Right lobe of liver (tissue), 6 donors: ENCODE measurements at regions not wholly inside any gene's neighbourhood (a gene's known extent, or its start where the extent isn't known, plus 50 kb on each side); places are given as distances from the start of the nearest gene placed in this dataset.

ENCODE experiments used
- ATAC-seq, 4 donors: fragments of 200-7000 bp; cut with Tn5 transposase; one replicate each; pipeline ENCODE4 v1.9.1; 2020; ENCODE audit warnings: mild to moderate bottlenecking in 4 of 4, moderate library complexity in 4 of 4
- DNase-seq, 3 donors: peaks; one replicate each; pipeline ENCODE4 v3.0.0-alpha.2; 2020
- H3K27ac ChIP-seq, 3 donors: fragments of 200-600 bp; one replicate each; pipeline ENCODE4 v1.8.0; 2022
- H3K27me3 ChIP-seq, 2 donors: fragments of 200-600 bp; one replicate each; pipeline ENCODE4 v1.8.0; 2022
- H3K36me3 ChIP-seq, 4 donors: fragments of 200-600 bp; sonication (generic) in 1 of 4; one replicate each; pipeline versions ENCODE4 v1.5.1 to v1.8.0; 2017 to 2022; ENCODE audit warnings: control low read depth in 1 of 4
- H3K4me1 ChIP-seq, 4 donors: fragments of 200-600 bp; sonication (generic) in 1 of 4; one replicate each; pipeline versions ENCODE4 v1.5.1 to v1.8.0; 2017 to 2022; ENCODE audit warnings: control low read depth in 1 of 4
- H3K4me3 ChIP-seq, 3 donors: fragments of 200-600 bp; one replicate each; pipeline ENCODE4 v1.8.0; 2022
- H3K9me3 ChIP-seq, 4 donors: fragments of 200-600 bp; sonication (generic) in 1 of 4; one replicate each; pipeline versions ENCODE4 v1.5.1 to v1.8.0; 2017 to 2022; ENCODE audit warnings: control low read depth in 1 of 4
- CTCF ChIP-seq, 4 donors: fragments of 200-600 bp in 3 of 4; fragments of 450-650 bp in 1 of 4; IDR thresholded peaks; one replicate each; pipeline versions ENCODE4 v1.5.1 to v1.8.0; 2016 to 2022; ENCODE audit warnings: antibody characterized with exemption in 4 of 4, mild to moderate bottlenecking in 2 of 4
- POLR2A ChIP-seq: fragments of 450-650 bp; IDR thresholded peaks from one replicate; pipeline ENCODE4 v1.6.1; 2017; ENCODE audit warnings: antibody characterized with exemption, mild to moderate bottlenecking
- WGBS: methylation state at CpG from one replicate; pipeline ENCODE4 v1.1.6; 2018; ENCODE audit warnings: low coverage, low lambda C conversion rate; ENCODE audit not compliant: insufficient coverage; ENCODE audit errors: missing lambda C conversion rate; 5-methylcytosine and 5-hydroxymethylcytosine counted together
- intact Hi-C, 2 donors: fragments of 100-400 bp; cut with DNase I; formaldehyde crosslinking; loops; one replicate each; pipeline versions ENCODE4 v1.11.2 to v1.14.1; 2022
- donor health status: DM: no; HTN: yes; CAD: no.
- donor health status: DM: no; HTN: no; CAD: no.
- donor health status: DM: no; HTN: no; CAD: no.
- donor health status: DM: no; HTN: yes; CAD: no.
- donor health status: DM: no; HTN: yes; CAD: no.

GRCh38 chrX:20989361-20989760 lies 384.9 kb upstream of the CNKSR2 start:
- Histone ChIP-seq H3K4me3 (no peak overlapping the region), H3K36me3 (no peaks in the 10 kb centered on the region), H3K27me3 (no peaks in the 10 kb centered on the region), H3K4me1 (no peaks in the 10 kb centered on the region), H3K27ac (no peak overlapping the region), H3K9me3 (no peaks in the 10 kb centered on the region)
- DNase-seq (no peak), ATAC-seq (no peak)
- intact Hi-C loops: no loop called here
- no peak for TF ChIP-seq POLR2A
- TF ChIP-seq CTCF (IDR thresholded peaks at IDR 0.05): no peak
- WGBS: 0% methylated on average over 1 of the region's 3 CpGs

- Histone ChIP-seq H3K9me3 (no peaks in the 10 kb centered on the region), H3K4me1 (no peaks in the 10 kb centered on the region), H3K27ac (no peak overlapping the region), H3K27me3 (no peaks in the 10 kb centered on the region), H3K36me3 (no peaks in the 10 kb centered on the region), H3K4me3 (no peak overlapping the region)
- WGBS: 43% methylated on average over 2 of the region's 2 CpGs
- TF ChIP-seq CTCF (IDR thresholded peaks at IDR 0.05) (no peak), POLR2A (no peak)
- no peak for DNase-seq
- intact Hi-C loops: no loop called here
- no peak for ATAC-seq
Observed at GRCh38 chrX:20988804-20989203, 385.4 kb upstream of the CNKSR2 start.

GRCh38 chrX:20988118-20988517 lies 386.1 kb upstream of the CNKSR2 start:
- ATAC-seq: no peak
- WGBS: 53% methylated on average over 3 of the region's 3 CpGs
- Histone ChIP-seq H3K4me3 (no peak overlapping the region), H3K4me1 (no peaks in the 10 kb centered on the region), H3K9me3 (no peaks in the 10 kb centered on the region), H3K27ac (no peak overlapping the region), H3K36me3 (no peaks in the 10 kb centered on the region), H3K27me3 (no peaks in the 10 kb centered on the region)
- intact Hi-C loops: no loop called here
- DNase-seq: no peak
- no peak for TF ChIP-seq POLR2A
- no peak for TF ChIP-seq CTCF (IDR thresholded peaks at IDR 0.05)

GRCh38 chrX:20980426-20980825 lies 393.8 kb upstream of the CNKSR2 start:
- DNase-seq: no peak
- intact Hi-C loops: no loop called here
- ATAC-seq: no peak

More at GRCh38 chrX:20980426-20980825, 393.8 kb upstream of the CNKSR2 start:
- Histone ChIP-seq H3K9me3 (no peaks in the 10 kb centered on the region), H3K36me3 (no peaks in the 10 kb centered on the region), H3K27me3 (no peaks in the 10 kb centered on the region), H3K27ac (no peak overlapping the region), H3K4me1 (no peaks in the 10 kb centered on the region), H3K4me3 (no peak overlapping the region)
- 23% methylated on average over 1 of the region's 1 CpG for WGBS
- no peak for TF ChIP-seq CTCF (IDR thresholded peaks at IDR 0.05)
- no peak for TF ChIP-seq POLR2A
